Heart left ventricle (tissue), 13 donors: ENCODE measurements at regions not wholly inside any gene's neighbourhood (a gene's known extent, or its start where the extent isn't known, plus 50 kb on each side); places are given as distances from the start of the nearest gene placed in this dataset.

ENCODE experiments used
- POLR2A ChIP-seq, 2 donors: fragments of 450-650 bp; IDR thresholded peaks; one replicate each; pipeline ENCODE4 v1.6.1; 2017; ENCODE audit warnings: antibody characterized with exemption in 2 of 2, mild to moderate bottlenecking in 2 of 2, moderate library complexity in 2 of 2
- TF ChIP-seq, protein P1 (sequence below), 12 donors: fragments of 200-600 bp; sonication (generic) in 4 of 12; IDR thresholded peaks; one replicate each; pipeline versions ENCODE4 v1.5.0 to v1.8.0; 2018 to 2022; ENCODE audit warnings: antibody characterized with exemption in 12 of 12, mild to moderate bottlenecking in 5 of 12
- donor health status: ischemic (EF 13 %, LVEDD 7.1; RV severe dilation, severe dysfunction).
- donor health status: DM: no; HTN: yes; CAD: no.
- donor health status: DM: no; HTN: no; CAD: no.
- donor health status: ischemic (EF 25% LVEDD 6.9; RV normal size, moderate dysfunction).
- donor health status: ischemic (EF 25% LVEDD 5.7; RV mildly dilated, moderate dysfunction).
- donor health status: ischemic (EF 35%, LVEDD 5.7; RV mildly dilated, moderate dysfunction).
- donor health status: nonischemic (EF 11% LVEDD 7.7; RV severe dilation, severe dysfunction).
- donor health status: DM: yes; HTN: yes; CAD: no.
- donor health status: PGD.
- donor health status: ischemic (EF 29% LVEDD 5.4; RV normal size, mild dysfunction).
- donor health status: nonischemic (EF 23%, LVEDD 6.1; RV moderate dilation, normal function).

DNA sequence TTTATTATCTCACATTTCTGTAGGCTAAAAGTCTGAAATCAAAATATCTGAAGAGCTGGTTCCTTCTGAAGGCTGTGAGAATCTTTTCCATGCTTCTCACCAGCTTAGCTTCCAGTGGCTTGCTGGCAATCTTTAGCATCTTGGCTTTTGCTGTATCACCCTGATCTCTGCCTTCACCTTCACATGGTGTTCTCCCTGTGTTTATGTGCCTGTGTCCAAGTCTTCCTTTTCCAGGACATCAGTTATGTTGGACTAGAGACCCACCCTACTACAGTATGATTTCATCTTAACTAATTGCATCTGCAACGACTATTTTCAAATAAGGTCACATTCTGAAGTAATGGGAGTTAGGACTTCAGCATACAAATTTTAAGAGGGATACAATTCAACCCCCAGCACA, 772.3 kb upstream of the ADAMTS5 start:
- TF ChIP-seq, protein P1, sequence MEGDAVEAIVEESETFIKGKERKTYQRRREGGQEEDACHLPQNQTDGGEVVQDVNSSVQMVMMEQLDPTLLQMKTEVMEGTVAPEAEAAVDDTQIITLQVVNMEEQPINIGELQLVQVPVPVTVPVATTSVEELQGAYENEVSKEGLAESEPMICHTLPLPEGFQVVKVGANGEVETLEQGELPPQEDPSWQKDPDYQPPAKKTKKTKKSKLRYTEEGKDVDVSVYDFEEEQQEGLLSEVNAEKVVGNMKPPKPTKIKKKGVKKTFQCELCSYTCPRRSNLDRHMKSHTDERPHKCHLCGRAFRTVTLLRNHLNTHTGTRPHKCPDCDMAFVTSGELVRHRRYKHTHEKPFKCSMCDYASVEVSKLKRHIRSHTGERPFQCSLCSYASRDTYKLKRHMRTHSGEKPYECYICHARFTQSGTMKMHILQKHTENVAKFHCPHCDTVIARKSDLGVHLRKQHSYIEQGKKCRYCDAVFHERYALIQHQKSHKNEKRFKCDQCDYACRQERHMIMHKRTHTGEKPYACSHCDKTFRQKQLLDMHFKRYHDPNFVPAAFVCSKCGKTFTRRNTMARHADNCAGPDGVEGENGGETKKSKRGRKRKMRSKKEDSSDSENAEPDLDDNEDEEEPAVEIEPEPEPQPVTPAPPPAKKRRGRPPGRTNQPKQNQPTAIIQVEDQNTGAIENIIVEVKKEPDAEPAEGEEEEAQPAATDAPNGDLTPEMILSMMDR (IDR thresholded peaks at IDR 0.05): no peak
- no peak for TF ChIP-seq POLR2A (IDR thresholded peaks at IDR 0.05)
